KMS-11 (cell line): ENCODE measurements at regions not wholly inside any gene's neighbourhood (a gene's known extent, or its start where the extent isn't known, plus 50 kb on each side); places are given as distances from the start of the nearest gene placed in this dataset.

Experiments used
- H2AFZ ChIP-seq: fragments of 200-600 bp; sonication (generic); 2 replicates; pipeline ENCODE4 v1.6.1; 2016; ENCODE audit warnings: antibody characterized with exemption, mixed run types, low read depth
- H3K27ac ChIP-seq: fragments of 200-600 bp; sonication (generic); 2 replicates; pipeline ENCODE4 v1.6.1; 2016; ENCODE audit warnings: mild to moderate bottlenecking, mixed run types
- H3K27me3 ChIP-seq: fragments of 200-600 bp; sonication (generic); 2 replicates; pipeline ENCODE4 v1.6.1; 2017; ENCODE audit warnings: mild to moderate bottlenecking, low read depth, mixed run types, moderate library complexity; ENCODE audit not compliant: insufficient read depth
- H3K36me3 ChIP-seq: fragments of 200-600 bp; sonication (generic); 2 replicates; pipeline ENCODE4 v1.6.1; 2017; ENCODE audit warnings: mild to moderate bottlenecking, mixed run types; ENCODE audit not compliant: insufficient read depth
- H3K4me1 ChIP-seq: fragments of 200-600 bp; sonication (generic); 2 replicates; pipeline ENCODE4 v1.6.1; 2016; ENCODE audit warnings: mild to moderate bottlenecking, low read depth, mixed run types; ENCODE audit not compliant: poor library complexity, severe bottlenecking
- H3K4me2 ChIP-seq: fragments of 200-600 bp; sonication (generic); 2 replicates; pipeline ENCODE4 v1.7.0; 2016; ENCODE audit warnings: mild to moderate bottlenecking, mixed run types
- H3K4me3 ChIP-seq: fragments of 200-600 bp; sonication (generic); IDR thresholded peaks from 2 replicates; pipeline ENCODE4 v1.6.1; 2017; ENCODE audit warnings: low read depth, low read length, mixed read lengths; ENCODE audit not compliant: insufficient read depth
- H3K79me2 ChIP-seq: fragments of 200-600 bp; sonication (generic); 2 replicates; pipeline ENCODE4 v1.6.1; 2016; ENCODE audit warnings: low read depth, mixed run types; ENCODE audit not compliant: insufficient read depth
- H3K9ac ChIP-seq: fragments of 200-600 bp; sonication (generic); 2 replicates; pipeline ENCODE4 v1.6.1; 2016; ENCODE audit warnings: mild to moderate bottlenecking, mixed run types
- H4K20me1 ChIP-seq: fragments of 200-600 bp; sonication (generic); 2 replicates; pipeline ENCODE4 v1.6.1; 2016; ENCODE audit warnings: mild to moderate bottlenecking, mixed run types; ENCODE audit not compliant: insufficient read depth
- TF ChIP-seq, protein P1 (sequence below): fragments of 200-600 bp; sonication (generic); conservative IDR thresholded peaks from 2 replicates; pipeline ENCODE4 v1.6.1; 2017; ENCODE audit warnings: low read depth, mild to moderate bottlenecking, antibody characterized with exemption, low read length, moderate library complexity, mixed read lengths

DNA sequence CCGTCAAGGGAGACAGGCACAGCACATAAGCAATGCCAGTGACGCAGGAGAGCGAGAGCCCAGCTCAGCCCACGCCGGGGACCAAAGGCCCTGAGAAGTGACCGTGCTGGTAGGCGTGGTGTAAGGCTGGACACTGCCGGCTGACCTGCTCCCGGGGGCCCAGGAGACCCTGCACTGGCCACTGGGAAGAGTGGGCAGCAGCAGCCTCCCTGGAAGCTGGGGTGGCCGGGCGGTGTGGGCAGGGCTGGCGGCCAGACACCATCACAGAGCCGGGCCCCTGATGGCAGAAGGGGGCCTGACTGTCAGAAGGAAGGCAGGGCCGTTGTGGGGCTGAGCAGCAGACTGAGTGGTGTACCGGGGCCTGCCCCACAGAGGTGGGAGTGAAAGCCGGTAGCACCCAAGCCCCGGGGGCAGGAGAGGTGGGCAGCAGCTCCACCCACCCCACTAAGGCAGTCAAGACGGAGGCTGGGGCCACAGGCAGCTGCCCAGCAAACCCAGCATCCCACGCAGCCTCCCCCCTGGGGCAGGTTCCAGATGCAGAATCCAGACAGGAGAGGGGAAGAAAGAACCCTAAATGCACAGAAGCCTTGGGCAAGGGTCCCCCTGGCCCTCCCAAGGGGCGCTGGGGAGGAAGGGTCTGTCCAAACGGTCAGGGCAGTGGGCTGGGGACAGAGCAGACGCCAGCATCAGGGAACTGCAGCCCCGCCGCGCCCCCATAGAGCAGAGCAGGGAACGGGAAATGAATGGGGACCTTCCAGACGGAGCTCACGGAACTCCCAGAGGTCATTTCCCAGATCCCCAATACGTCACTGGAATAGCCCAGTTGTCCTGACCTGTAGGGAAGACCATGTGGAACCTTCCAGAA is 205.2 kb downstream of the BRD1 start:
- H2AFZ ChIP-seq: no peak overlapping the region
- H3K4me2 ChIP-seq: no peak overlapping the region
- H4K20me1 ChIP-seq: no peaks in the 10 kb centered on the region
- no peak overlapping the region for H3K4me3 ChIP-seq
- no peak overlapping the region for H3K9ac ChIP-seq
- no peaks in the 10 kb centered on the region for H3K4me1 ChIP-seq
- H3K79me2 ChIP-seq: no peaks in the 10 kb centered on the region
- H3K27ac ChIP-seq: no peak overlapping the region
- peaks cover 11% of the 10 kb centered on the region; the same call in 1 of the 2 replicates for H3K27me3 ChIP-seq
- TF ChIP-seq, protein P1, sequence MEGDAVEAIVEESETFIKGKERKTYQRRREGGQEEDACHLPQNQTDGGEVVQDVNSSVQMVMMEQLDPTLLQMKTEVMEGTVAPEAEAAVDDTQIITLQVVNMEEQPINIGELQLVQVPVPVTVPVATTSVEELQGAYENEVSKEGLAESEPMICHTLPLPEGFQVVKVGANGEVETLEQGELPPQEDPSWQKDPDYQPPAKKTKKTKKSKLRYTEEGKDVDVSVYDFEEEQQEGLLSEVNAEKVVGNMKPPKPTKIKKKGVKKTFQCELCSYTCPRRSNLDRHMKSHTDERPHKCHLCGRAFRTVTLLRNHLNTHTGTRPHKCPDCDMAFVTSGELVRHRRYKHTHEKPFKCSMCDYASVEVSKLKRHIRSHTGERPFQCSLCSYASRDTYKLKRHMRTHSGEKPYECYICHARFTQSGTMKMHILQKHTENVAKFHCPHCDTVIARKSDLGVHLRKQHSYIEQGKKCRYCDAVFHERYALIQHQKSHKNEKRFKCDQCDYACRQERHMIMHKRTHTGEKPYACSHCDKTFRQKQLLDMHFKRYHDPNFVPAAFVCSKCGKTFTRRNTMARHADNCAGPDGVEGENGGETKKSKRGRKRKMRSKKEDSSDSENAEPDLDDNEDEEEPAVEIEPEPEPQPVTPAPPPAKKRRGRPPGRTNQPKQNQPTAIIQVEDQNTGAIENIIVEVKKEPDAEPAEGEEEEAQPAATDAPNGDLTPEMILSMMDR: no peak
- no peaks in the 10 kb centered on the region for H3K36me3 ChIP-seq

DNA sequence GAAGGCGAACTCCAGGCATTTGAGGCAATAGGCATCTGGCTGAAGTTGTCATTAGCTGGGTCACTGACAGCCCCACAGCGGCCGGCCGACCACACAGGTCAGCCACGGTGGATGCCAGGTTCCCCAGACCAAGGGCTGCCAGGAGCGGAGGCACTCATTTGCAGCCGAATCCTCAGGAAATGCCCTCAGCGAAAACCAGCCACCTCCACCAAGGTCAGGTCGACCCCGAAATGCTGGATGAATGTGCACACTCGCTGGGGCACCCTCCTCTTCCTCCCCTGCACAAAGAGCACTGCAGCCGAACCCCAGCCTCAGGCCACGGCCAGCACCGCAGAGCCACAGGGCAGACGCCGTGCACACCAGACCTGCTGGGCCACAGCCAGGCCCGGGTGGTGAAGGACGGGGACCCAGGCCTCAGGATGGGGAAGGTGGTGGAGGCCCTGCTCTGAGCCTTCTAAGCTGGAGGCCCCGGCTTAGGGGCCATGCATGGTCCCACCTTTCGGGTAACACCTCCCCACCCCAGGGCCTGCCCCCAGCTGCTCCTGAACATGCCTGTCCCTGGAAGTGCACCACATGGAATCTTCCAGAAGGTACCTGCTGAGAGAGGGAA is 206.0 kb downstream of the BRD1 start:
- H3K4me2 ChIP-seq: no peak overlapping the region
- no peaks in the 10 kb centered on the region for H3K4me1 ChIP-seq
- H3K27me3 ChIP-seq: peaks cover 11% of the 10 kb centered on the region; the same call in 1 of the 2 replicates
- H3K9ac ChIP-seq: no peak overlapping the region
- H2AFZ ChIP-seq: no peak overlapping the region
- no peak overlapping the region for H3K27ac ChIP-seq
- H3K36me3 ChIP-seq: no peaks in the 10 kb centered on the region
- H4K20me1 ChIP-seq: no peaks in the 10 kb centered on the region
- TF ChIP-seq, protein P1: no peak
- H3K79me2 ChIP-seq: no peaks in the 10 kb centered on the region
- H3K4me3 ChIP-seq: no peak overlapping the region

DNA sequence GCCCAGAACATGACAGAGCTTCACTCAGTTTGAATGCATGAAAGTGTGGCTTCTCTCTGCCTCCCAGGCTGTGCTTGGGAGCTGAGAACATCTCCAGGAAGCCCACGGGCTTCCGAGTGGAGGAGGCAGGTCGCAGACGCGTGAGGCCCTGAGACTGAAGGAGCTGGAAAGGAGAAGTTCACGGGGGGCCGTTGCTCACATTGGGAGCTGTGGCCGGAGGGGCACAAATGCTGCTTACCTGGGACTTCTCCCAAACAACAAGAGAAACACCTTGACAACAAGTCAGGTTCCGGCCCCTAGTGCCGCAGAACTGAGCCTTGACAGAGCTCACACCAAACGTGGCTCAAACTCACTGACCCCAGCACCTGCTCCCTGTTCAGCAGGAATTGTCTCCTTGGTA is 207.0 kb downstream of the BRD1 start:
- Histone ChIP-seq H3K79me2 (no peaks in the 10 kb centered on the region), H3K9ac (no peak overlapping the region), H3K4me1 (no peaks in the 10 kb centered on the region)

DNA sequence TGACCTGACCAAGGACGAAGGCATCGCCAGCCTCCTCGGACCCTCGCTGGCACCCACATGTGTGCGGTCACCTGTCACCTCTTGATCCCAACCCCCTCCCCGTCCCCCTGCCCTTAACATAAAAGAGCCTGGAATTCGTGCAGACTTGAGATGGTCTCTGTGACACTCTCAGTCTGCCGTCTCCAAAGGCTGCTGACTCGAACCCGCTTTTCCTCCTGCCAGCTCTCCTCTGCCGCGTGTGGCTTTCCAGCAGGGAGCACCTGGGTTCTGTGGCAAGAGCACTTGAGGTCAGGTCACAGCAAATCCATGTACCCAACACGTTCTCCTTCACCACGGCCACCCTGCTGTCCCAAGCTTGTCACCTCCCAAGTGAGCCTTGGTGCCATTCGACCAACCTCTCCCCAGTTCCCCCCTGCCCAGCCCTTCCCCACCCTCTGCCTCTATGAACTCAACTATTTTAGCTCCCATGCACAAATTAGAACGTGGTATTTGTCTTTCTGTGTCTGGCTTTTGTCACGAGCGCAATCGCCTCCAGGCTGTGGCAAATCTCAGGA is 207.6 kb downstream of the BRD1 start:
- Histone ChIP-seq H3K27ac (no peak overlapping the region), H3K4me2 (no peak overlapping the region), H3K4me1 (no peaks in the 10 kb centered on the region), H4K20me1 (no peaks in the 10 kb centered on the region), H3K4me3 (no peak overlapping the region), H2AFZ (no peak overlapping the region), H3K79me2 (no peaks in the 10 kb centered on the region), H3K27me3 (peaks cover 7% of the 10 kb centered on the region; the same call in 1 of the 2 replicates), H3K9ac (no peak overlapping the region), H3K36me3 (no peaks in the 10 kb centered on the region)
- TF ChIP-seq, protein P1: no peak

More for the DNA sequence above, 207.0 kb downstream of the BRD1 start:
- H3K36me3 ChIP-seq: no peaks in the 10 kb centered on the region
- no peak overlapping the region for H2AFZ ChIP-seq
- TF ChIP-seq, protein P1: no peak
- no peak overlapping the region for H3K4me3 ChIP-seq
- H3K27ac ChIP-seq: no peak overlapping the region
- H3K4me2 ChIP-seq: no peak overlapping the region
- no peaks in the 10 kb centered on the region for H4K20me1 ChIP-seq
- H3K27me3 ChIP-seq: peaks cover 11% of the 10 kb centered on the region; the same call in 1 of the 2 replicates
